Psoas muscle (tissue), 7 donors: ENCODE measurements at regions not wholly inside any gene's neighbourhood (a gene's known extent, or its start where the extent isn't known, plus 50 kb on each side); places are given as distances from the start of the nearest gene placed in this dataset.
"Not testable (repeated sequence)": the region's sequence is repeated elsewhere in the genome, so short reads cannot be mapped to it uniquely, and the experiment has no call there.

Source experiments
- ATAC-seq, 4 donors: fragments of 200-7000 bp; cut with Tn5 transposase; one replicate each; pipeline ENCODE4 v1.9.1; 2020; ENCODE audit warnings: moderate library complexity in 3 of 4, mild to moderate bottlenecking in 2 of 4
- DNase-seq, 2 donors: peaks; one replicate each; pipeline ENCODE4 v3.0.0-alpha.2; 2020
- H3K27ac ChIP-seq: fragments of 200-600 bp; one replicate; pipeline ENCODE4 v1.8.0; 2022
- H3K27me3 ChIP-seq, 3 donors: fragments of 200-600 bp in 1 of 3; one replicate each; pipeline versions ENCODE4 v1.6.1 to v1.8.0; 2013 to 2022; ENCODE audit warnings: low read length in 2 of 3, mild to moderate bottlenecking in 2 of 3, moderate library complexity in 1 of 3; ENCODE audit not compliant: insufficient read depth in 3 of 3
- H3K36me3 ChIP-seq, 2 donors: fragments of 200-600 bp in 1 of 2; one replicate each; pipeline versions ENCODE4 v1.6.1 to v1.8.0; 2013 to 2022; ENCODE audit warnings: low read depth in 1 of 2, mild to moderate bottlenecking in 1 of 2, moderate library complexity in 1 of 2; ENCODE audit not compliant: insufficient read depth in 1 of 2
- H3K4me1 ChIP-seq: fragments of 200-600 bp; one replicate; pipeline ENCODE4 v1.8.0; 2022
- H3K4me3 ChIP-seq: fragments of 200-600 bp; one replicate; pipeline ENCODE4 v1.8.0; 2022; ENCODE audit warnings: mild to moderate bottlenecking
- H3K9me3 ChIP-seq: fragments of 200-600 bp; one replicate; pipeline ENCODE4 v1.8.0; 2022
- WGBS, 3 donors: extraction: QIAGEN DNeasy Blood & Tissue Kit; methylation state at CpG; one replicate each; pipeline versions ENCODE4 v1.1.6 to v1.1.7; 2013; 5-methylcytosine and 5-hydroxymethylcytosine counted together
- intact Hi-C, 2 donors: fragments of 100-400 bp; cut with DNase I; formaldehyde crosslinking; loops; one replicate each; pipeline versions ENCODE4 v1.11.0 to v1.14.2; 2022
- TF ChIP-seq, protein P1 (sequence below): fragments of 200-600 bp; IDR thresholded peaks from one replicate; pipeline ENCODE4 v1.8.0; 2022; ENCODE audit warnings: antibody characterized with exemption
- donor health status: healthy with polysubstance abuse.
- donor health status: DM: no; HTN: no; CAD: no; lungs with moderate emphysema.
- donor health status: Bipolar disorder and iron deficiency.
- donor health status: healthy.
- donor health status: DM: yes; HTN: yes; CAD: no.
- donor health status: DM: no; HTN: no; CAD: no.
- donor health status: DM: yes; HTN: yes; CAD: no.

DNA sequence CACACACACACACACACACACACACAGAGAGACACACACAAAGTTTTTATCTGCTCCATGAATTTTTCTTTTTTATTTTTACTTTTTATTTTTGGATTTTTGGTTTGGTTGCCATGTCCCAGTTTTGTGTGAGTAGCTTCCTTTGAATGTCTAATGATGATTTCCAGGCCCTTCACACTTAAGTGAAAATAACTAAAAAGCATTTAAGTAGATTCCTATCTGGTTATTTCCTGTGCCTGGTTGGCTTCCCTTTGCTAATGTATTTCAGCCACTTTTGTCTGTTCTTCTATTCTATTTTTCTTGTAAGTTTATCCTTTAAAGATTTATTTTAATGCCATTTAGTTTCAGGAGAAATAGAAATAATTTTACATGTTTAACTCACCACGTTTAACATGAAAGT lies 755.4 kb downstream of the SLC6A15 start:
- intact Hi-C loops, result no loop called here
- no peak overlapping the region for H3K4me3 ChIP-seq
- ATAC-seq, result no peak
- WGBS, 3 donors, result 40 to 47% (median 41%) methylated on average over 1 of the region's 1 CpG
- no peaks in the 10 kb centered on the region for H3K9me3 ChIP-seq
- no peak overlapping the region for H3K27ac ChIP-seq
- no peaks in the 10 kb centered on the region for H3K27me3 ChIP-seq
- TF ChIP-seq, protein P1, sequence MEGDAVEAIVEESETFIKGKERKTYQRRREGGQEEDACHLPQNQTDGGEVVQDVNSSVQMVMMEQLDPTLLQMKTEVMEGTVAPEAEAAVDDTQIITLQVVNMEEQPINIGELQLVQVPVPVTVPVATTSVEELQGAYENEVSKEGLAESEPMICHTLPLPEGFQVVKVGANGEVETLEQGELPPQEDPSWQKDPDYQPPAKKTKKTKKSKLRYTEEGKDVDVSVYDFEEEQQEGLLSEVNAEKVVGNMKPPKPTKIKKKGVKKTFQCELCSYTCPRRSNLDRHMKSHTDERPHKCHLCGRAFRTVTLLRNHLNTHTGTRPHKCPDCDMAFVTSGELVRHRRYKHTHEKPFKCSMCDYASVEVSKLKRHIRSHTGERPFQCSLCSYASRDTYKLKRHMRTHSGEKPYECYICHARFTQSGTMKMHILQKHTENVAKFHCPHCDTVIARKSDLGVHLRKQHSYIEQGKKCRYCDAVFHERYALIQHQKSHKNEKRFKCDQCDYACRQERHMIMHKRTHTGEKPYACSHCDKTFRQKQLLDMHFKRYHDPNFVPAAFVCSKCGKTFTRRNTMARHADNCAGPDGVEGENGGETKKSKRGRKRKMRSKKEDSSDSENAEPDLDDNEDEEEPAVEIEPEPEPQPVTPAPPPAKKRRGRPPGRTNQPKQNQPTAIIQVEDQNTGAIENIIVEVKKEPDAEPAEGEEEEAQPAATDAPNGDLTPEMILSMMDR, result no peak
- no peaks in the 10 kb centered on the region for H3K36me3 ChIP-seq
- H3K4me1 ChIP-seq, result no peaks in the 10 kb centered on the region
- no peak for DNase-seq

DNA sequence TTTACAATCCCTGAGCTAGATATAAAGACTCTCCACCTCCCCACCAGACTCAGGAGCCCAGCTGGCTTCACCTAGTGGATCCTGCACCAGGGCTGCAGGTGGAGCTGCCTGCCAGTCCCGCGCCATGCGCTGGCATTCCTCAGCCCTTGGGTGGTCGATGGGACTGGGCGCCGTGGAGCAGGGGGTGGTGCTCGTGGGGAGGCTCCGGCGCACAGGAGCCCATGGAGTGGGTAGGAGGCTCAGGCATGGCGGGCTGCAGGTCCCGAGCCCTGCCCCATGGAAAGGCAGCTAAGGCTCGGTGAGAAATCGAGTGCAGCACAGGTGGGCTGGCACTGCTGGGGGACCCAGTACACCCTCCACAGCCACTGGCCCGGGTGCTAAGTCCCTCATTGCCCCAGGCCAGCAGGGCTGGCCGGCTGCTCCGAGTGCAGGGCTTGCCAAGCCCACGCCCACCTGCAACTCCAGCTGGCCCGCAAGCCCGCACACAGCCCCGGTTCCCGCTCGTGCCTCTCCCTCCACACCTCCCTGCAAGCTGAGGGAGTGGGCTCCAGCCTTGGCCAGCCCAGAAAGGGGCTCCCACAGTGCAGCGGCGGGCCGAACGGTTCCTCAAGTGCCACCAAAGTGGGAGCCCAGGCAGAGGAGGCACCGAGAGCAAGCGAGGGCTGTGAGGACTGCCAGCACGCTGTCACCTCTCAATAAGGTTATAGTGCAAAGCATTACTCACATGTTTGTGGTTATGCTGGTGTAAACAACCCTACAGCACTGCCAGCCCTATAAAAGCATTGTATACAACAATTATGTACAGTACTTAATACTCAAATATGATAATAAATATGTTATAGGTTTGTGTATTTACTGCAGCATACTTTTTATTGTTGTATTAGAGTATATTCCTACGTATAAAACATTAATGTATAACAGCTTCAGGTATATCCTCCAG lies 757.3 kb downstream of the SLC6A15 start:
- H3K27ac ChIP-seq, intact Hi-C loops, ATAC-seq, H3K27me3 ChIP-seq, DNase-seq, H3K4me3 ChIP-seq, H3K36me3 ChIP-seq, H3K9me3 ChIP-seq, H3K4me1 ChIP-seq: not testable (repeated sequence)
- WGBS, 3 donors, result 92% methylated on average over 22 to 30 of the region's 30 CpGs

DNA sequence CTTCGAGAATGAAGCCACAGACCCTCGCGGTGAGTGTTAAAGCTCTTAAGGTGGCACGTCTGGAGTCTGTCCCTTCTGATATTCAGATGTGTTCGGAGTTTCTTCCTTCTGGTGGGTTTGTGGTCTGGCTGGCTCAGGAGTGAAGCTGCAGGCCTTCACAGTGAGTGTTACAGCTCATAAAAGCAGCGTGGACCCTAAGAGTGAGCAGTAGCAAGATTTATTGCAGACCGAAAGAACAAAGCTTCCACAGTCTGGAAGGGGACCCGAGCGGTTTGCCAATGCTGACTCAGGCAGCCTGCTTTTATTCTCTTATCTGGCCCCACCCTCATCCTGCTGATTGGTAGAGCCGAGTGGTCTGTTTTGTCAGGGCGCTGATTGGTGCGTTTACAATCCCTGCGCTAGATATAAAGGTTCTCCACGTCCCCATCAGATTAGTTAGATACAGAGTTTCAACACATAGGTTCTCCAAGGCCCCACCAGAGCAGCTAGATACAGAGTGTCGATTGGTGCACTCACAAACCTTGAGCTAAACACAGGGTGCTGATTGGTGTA lies 758.1 kb downstream of the SLC6A15 start:
- H3K27ac ChIP-seq, H3K4me1 ChIP-seq, DNase-seq, H3K9me3 ChIP-seq, H3K27me3 ChIP-seq, ATAC-seq, intact Hi-C loops, H3K4me3 ChIP-seq, H3K36me3 ChIP-seq: not testable (repeated sequence)
- 79 to 87% (median 83%) methylated on average over 14 to 15 of the region's 15 CpGs for WGBS, 3 donors

DNA sequence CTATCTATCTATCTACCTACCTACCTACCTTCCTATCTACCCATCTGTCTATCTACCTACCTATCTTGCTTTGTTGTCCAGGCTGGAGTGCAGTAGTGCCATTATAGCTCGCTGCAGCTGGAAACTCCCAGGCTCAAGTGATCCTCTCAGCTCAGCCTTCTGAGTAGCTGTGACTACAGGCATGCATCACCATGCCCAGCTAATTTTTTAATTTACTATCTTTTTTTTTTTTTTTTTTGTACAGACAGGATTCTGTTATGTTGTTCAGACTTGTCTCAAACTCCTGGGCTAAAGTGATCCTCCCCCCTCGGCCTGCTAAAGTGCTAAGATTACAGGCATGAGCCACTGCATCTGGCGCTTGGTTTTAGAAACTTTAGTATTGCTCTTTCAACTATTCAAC lies 762.4 kb downstream of the SLC6A15 start:
- Histone ChIP-seq H3K9me3 (no peaks in the 10 kb centered on the region), H3K36me3 (no peaks in the 10 kb centered on the region), H3K4me1 (no peaks in the 10 kb centered on the region), H3K4me3 (no peak overlapping the region), H3K27ac (no peak overlapping the region), H3K27me3 (no peaks in the 10 kb centered on the region)
- WGBS, 3 donors, result 57 to 64% (median 64%) methylated on average over 3 of the region's 3 CpGs
- intact Hi-C loops, result no loop called here
- ATAC-seq (no peak), DNase-seq (no peak)
- TF ChIP-seq, protein P1, result no peak

DNA sequence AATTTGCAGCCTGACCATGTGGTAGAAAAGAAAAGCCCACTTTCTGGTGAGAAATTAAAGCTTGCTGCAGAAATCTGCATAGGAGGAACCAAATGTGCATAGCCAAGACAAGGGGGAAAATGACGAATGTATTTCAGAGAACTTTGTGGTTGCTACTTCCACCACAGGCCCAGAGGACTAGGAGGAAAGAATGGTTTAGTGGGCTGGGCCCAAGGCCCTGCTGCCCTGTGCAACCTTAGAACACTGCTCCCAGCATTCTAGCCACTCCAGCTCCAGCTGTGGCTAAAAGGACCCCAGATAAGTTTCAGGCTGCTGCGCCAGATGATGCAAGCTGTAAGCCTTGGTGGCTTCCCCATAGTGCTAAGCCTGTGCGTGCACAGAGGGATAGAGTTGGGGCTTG lies 764.3 kb downstream of the SLC6A15 start:
- WGBS, 3 donors, result 87 to 94% (median 90%) methylated on average over 3 of the region's 3 CpGs
- no peak for DNase-seq
- no peaks in the 10 kb centered on the region for H3K27me3 ChIP-seq
- H3K9me3 ChIP-seq, result no peaks in the 10 kb centered on the region
- TF ChIP-seq, protein P1, result no peak
- no peak overlapping the region for H3K4me3 ChIP-seq
- no peak for ATAC-seq
- H3K4me1 ChIP-seq, result no peaks in the 10 kb centered on the region
- H3K36me3 ChIP-seq, result no peaks in the 10 kb centered on the region
- intact Hi-C loops, result no loop called here
- no peak overlapping the region for H3K27ac ChIP-seq
